ENCODE measurements at regions not wholly inside any gene's neighbourhood (a gene's known extent, or its start where the extent isn't known, plus 50 kb on each side); places are given as distances from the start of the nearest gene placed in this dataset.
A peak's percentile ranks its signal among the peaks of the same experiment; 100 is the strongest.
"Not testable (repeated sequence)": the region's sequence is repeated elsewhere in the genome, so short reads cannot be mapped to it uniquely, and the experiment has no call there.

- no peaks in the 10 kb centered on the region for H3K36me3 ChIP-seq (ENCODE audit: control insufficient read depth, insufficient read depth, low read length)
- no peaks in the 10 kb centered on the region for H4K20me1 ChIP-seq (ENCODE audit: control insufficient read depth, extremely low read depth, insufficient read depth, low read length)
- H3K4me1 ChIP-seq (ENCODE audit: control insufficient read depth, extremely low read depth, insufficient read depth, low read length), result no peaks in the 10 kb centered on the region
- no peaks in the 10 kb centered on the region for H3K79me2 ChIP-seq (ENCODE audit: control insufficient read depth, insufficient read depth, low read length)
- no peak overlapping the region for H3K4me3 ChIP-seq (replicated peaks in 1 of 4; ENCODE audit: control extremely low read depth in 1 of 4, insufficient read depth in 1 of 4, low read depth in 3 of 4, low read length in 4 of 4)
- no peak overlapping the region for H3K4me2 ChIP-seq (ENCODE audit: extremely low read depth, insufficient read depth, low read length)
- H3K9ac ChIP-seq (ENCODE audit: insufficient read depth, low read length), result no peak overlapping the region
- no peaks in the 10 kb centered on the region for H3K9me3 ChIP-seq (ENCODE audit: control insufficient read depth, insufficient read depth, low read depth, low read length)
- no peak overlapping the region for H3K27ac ChIP-seq (ENCODE audit: insufficient read depth, low read length)
- TF ChIP-seq CTCF (conservative IDR thresholded peaks at IDR 0.05 in 1 of 2, IDR thresholded peaks at IDR 0.05 in 1 of 2; ENCODE audit: low read depth in 1 of 2, low read length in 2 of 2) (no peak), EZH2 (IDR thresholded peaks at IDR 0.05; ENCODE audit: low read length, missing control alignments) (peak; percentile 26)
- H2AFZ ChIP-seq (ENCODE audit: low read length), result no peak overlapping the region
- DNase-seq (ENCODE audit: low read depth in 2 of 2), result no peak
- H3K27me3 ChIP-seq (ENCODE audit: control insufficient read depth, insufficient read depth, low read length), result peaks cover 12% of the 10 kb centered on the region
Measured at GRCh38 chr7:142506601-142507000, 242.7 kb upstream of the PRSS1 start.

DNA sequence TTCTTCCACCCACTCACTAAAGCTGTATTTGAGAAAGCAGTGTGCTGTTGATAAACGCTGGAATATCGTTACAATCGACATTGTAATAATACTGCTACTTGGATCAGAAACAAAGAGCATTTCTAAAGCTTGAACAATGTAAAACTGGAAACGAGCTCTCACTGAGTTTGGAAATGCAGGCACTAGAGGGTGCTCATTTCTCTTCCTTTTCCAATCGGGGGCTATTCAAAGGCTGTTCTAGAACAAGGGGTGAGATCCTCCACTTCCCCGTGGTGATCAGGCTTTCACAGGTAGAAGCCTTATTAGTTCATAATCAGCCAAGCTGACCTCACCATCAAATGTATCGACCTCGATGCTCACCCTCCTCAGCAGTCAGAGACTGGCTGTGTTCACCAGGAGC, 245.3 kb upstream of the PRSS1 start:
- H3K9ac ChIP-seq (ENCODE audit: insufficient read depth, low read length); H2AFZ ChIP-seq (ENCODE audit: low read length); H3K9me3 ChIP-seq (ENCODE audit: control insufficient read depth, insufficient read depth, low read depth, low read length); H3K4me2 ChIP-seq (ENCODE audit: extremely low read depth, insufficient read depth, low read length); H4K20me1 ChIP-seq (ENCODE audit: control insufficient read depth, extremely low read depth, insufficient read depth, low read length); DNase-seq (ENCODE audit: low read depth in 2 of 2); H3K36me3 ChIP-seq (ENCODE audit: control insufficient read depth, insufficient read depth, low read length); H3K79me2 ChIP-seq (ENCODE audit: control insufficient read depth, insufficient read depth, low read length); H3K27me3 ChIP-seq (ENCODE audit: control insufficient read depth, insufficient read depth, low read length); H3K4me1 ChIP-seq (ENCODE audit: control insufficient read depth, extremely low read depth, insufficient read depth, low read length); H3K27ac ChIP-seq (ENCODE audit: insufficient read depth, low read length); H3K4me3 ChIP-seq (replicated peaks in 1 of 4; ENCODE audit: control extremely low read depth in 1 of 4, insufficient read depth in 1 of 4, low read depth in 3 of 4, low read length in 4 of 4): not testable (repeated sequence)

DNA sequence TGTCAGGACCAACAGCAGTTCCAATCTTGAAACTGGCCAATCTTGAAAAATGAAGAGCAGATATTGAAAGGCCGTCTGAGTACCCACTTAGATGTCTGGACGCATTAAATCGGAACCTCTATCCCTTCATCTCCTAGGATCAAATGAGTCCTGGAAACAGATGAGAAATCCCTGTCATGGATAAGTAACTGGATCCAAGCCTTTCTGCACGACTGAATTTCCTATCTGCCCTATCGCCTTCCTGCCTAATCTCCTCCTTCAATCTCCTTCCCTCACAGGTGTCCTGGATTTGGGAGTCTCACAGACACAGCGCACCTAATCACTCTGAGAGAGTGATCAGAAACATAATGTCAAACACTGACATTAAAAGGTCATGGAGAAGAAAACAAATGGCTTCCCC, 245.2 kb upstream of the PRSS58 start:
- Histone ChIP-seq H3K9ac (ENCODE audit: insufficient read depth, low read length) (no peak overlapping the region), H3K9me3 (ENCODE audit: control insufficient read depth, insufficient read depth, low read depth, low read length) (no peaks in the 10 kb centered on the region), H3K27ac (ENCODE audit: insufficient read depth, low read length) (no peak overlapping the region), H4K20me1 (ENCODE audit: control insufficient read depth, extremely low read depth, insufficient read depth, low read length) (no peaks in the 10 kb centered on the region), H3K4me2 (ENCODE audit: extremely low read depth, insufficient read depth, low read length) (no peak overlapping the region), H3K4me3 (replicated peaks in 1 of 4; ENCODE audit: control extremely low read depth in 1 of 4, insufficient read depth in 1 of 4, low read depth in 3 of 4, low read length in 4 of 4) (no peak overlapping the region), H3K36me3 (ENCODE audit: control insufficient read depth, insufficient read depth, low read length) (no peaks in the 10 kb centered on the region), H3K4me1 (ENCODE audit: control insufficient read depth, extremely low read depth, insufficient read depth, low read length) (peaks cover 4% of the 10 kb centered on the region), H3K27me3 (ENCODE audit: control insufficient read depth, insufficient read depth, low read length) (peaks cover 8% of the 10 kb centered on the region), H2AFZ (ENCODE audit: low read length) (no peak overlapping the region), H3K79me2 (ENCODE audit: control insufficient read depth, insufficient read depth, low read length) (no peaks in the 10 kb centered on the region)
- no peak for TF ChIP-seq CTCF (conservative IDR thresholded peaks at IDR 0.05 in 1 of 2, IDR thresholded peaks at IDR 0.05 in 1 of 2; ENCODE audit: low read depth in 1 of 2, low read length in 2 of 2)
- TF ChIP-seq EZH2 (IDR thresholded peaks at IDR 0.05; ENCODE audit: low read length, missing control alignments), result no peak
- DNase-seq (ENCODE audit: low read depth in 2 of 2), result no peak

DNA sequence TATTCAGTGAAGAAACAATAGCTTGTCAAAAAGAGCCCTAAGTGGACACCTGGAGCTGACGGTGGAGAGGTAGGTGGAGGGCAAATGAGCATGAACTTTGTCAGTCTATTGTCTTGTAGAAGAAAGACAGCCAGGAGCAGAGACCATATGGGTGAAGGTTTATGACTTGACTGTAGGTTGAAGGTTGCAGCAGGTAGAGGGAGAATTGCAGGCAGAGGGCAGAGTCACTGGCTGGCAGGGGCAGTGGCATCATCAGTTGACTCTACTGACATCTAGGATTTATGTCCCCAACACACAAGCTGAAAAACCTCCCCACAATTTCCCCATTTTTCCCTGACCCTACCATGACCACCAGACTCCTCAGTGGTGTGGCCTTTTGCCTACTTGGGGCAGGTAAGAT, 243.6 kb upstream of the PRSS58 start:
- Histone ChIP-seq H3K4me1 (ENCODE audit: control insufficient read depth, extremely low read depth, insufficient read depth, low read length) (peaks cover 6% of the 10 kb centered on the region), H3K4me2 (ENCODE audit: extremely low read depth, insufficient read depth, low read length) (no peak overlapping the region), H4K20me1 (ENCODE audit: control insufficient read depth, extremely low read depth, insufficient read depth, low read length) (no peaks in the 10 kb centered on the region), H3K9ac (ENCODE audit: insufficient read depth, low read length) (no peak overlapping the region), H3K36me3 (ENCODE audit: control insufficient read depth, insufficient read depth, low read length) (no peaks in the 10 kb centered on the region), H3K4me3 (replicated peaks in 1 of 4; ENCODE audit: control extremely low read depth in 1 of 4, insufficient read depth in 1 of 4, low read depth in 3 of 4, low read length in 4 of 4) (no peak overlapping the region), H3K79me2 (ENCODE audit: control insufficient read depth, insufficient read depth, low read length) (no peaks in the 10 kb centered on the region), H3K27ac (ENCODE audit: insufficient read depth, low read length) (no peak overlapping the region), H3K27me3 (ENCODE audit: control insufficient read depth, insufficient read depth, low read length) (peaks cover 8% of the 10 kb centered on the region), H2AFZ (ENCODE audit: low read length) (no peak overlapping the region), H3K9me3 (ENCODE audit: control insufficient read depth, insufficient read depth, low read depth, low read length) (no peaks in the 10 kb centered on the region)
- no peak for DNase-seq (ENCODE audit: low read depth in 2 of 2)
- no peak for TF ChIP-seq CTCF (conservative IDR thresholded peaks at IDR 0.05 in 1 of 2, IDR thresholded peaks at IDR 0.05 in 1 of 2; ENCODE audit: low read depth in 1 of 2, low read length in 2 of 2)
